ENCODE measurements at regions not wholly inside any gene's neighbourhood (a gene's known extent, or its start where the extent isn't known, plus 50 kb on each side); places are given as distances from the start of the nearest gene placed in this dataset.

GRCh38 chr5:118173340-118173739, 815.0 kb downstream of the DTWD2 start:
- FAIRE-seq (no peak), DNase-seq (ENCODE audit: low read depth in 1 of 2, low spot score in 1 of 2) (no peak), ATAC-seq (no peak)
- no peaks in the 10 kb centered on the region for H3K9me3 ChIP-seq
- no peak overlapping the region for H3K27ac ChIP-seq
- POLR2A ChIA-PET, result no interaction called here
- WGBS (ENCODE audit: missing lambda C conversion rate), result 61% methylated on average over 5 of the region's 5 CpGs
- TF ChIP-seq HOXB13 (CRISPR knock-in tag; IDR thresholded peaks at IDR 0.05; ENCODE audit: low read depth), result no peak
- TF ChIP-seq POLR2A (IDR thresholded peaks at IDR 0.05; ENCODE audit: low read length), result no peak
- TF ChIP-seq ZFP36 (IDR thresholded peaks at IDR 0.05; ENCODE audit: borderline replicate concordance, partially characterized antibody), result no peak
- TF ChIP-seq FOSB (CRISPR knock-in tag; IDR thresholded peaks at IDR 0.05), result no peak
- TF ChIP-seq BHLHE40 (IDR thresholded peaks at IDR 0.05; ENCODE audit: low read depth, low read length), result no peak
- TF ChIP-seq FOSL2 (IDR thresholded peaks at IDR 0.05), result no peak
- TF ChIP-seq FOSL2 (CRISPR knock-in tag; IDR thresholded peaks at IDR 0.05), result no peak
- no peak for TF ChIP-seq SMC3 (IDR thresholded peaks at IDR 0.05)
- no peak for TF ChIP-seq RAD21 (conservative IDR thresholded peaks at IDR 0.05 in 1 of 2, IDR thresholded peaks at IDR 0.05 in 1 of 2)
- H3K4me3 ChIP-seq, result no peak overlapping the region
- no peaks in the 10 kb centered on the region for H3K4me1 ChIP-seq
- CTCF ChIA-PET, result no interaction called here
- no peak overlapping the region for H3K4me2 ChIP-seq

- no peak for ATAC-seq
- Histone ChIP-seq H3K4me1 (no peaks in the 10 kb centered on the region), H3K4me2 (no peak overlapping the region), H3K9me3 (no peaks in the 10 kb centered on the region), H3K27ac (no peak overlapping the region), H3K4me3 (no peak overlapping the region)
- ChIA-PET CTCF (no interaction called here), POLR2A (no interaction called here)
- no peak for DNase-seq (ENCODE audit: low read depth in 1 of 2, low spot score in 1 of 2)
- FAIRE-seq, result no peak
- TF ChIP-seq NR3C1 (IDR thresholded peaks at IDR 0.05) (no peak), HMGXB4 (CRISPR knock-in tag; IDR thresholded peaks at IDR 0.05; ENCODE audit: borderline replicate concordance) (no peak), PHF8 (IDR thresholded peaks at IDR 0.05; ENCODE audit: borderline replicate concordance, low read depth) (no peak), NFE2L2 (conservative IDR thresholded peaks at IDR 0.05; ENCODE audit: low read length) (no peak), TFCP2L1 (CRISPR knock-in tag; IDR thresholded peaks at IDR 0.05) (no peak), HDAC2 (IDR thresholded peaks at IDR 0.05) (no peak), RARB (CRISPR knock-in tag; IDR thresholded peaks at IDR 0.05) (no peak), TP53 (CRISPR knock-in tag; IDR thresholded peaks at IDR 0.05) (no peak), RCOR1 (IDR thresholded peaks at IDR 0.05; ENCODE audit: low read depth, low read length) (no peak), BHLHE40 (IDR thresholded peaks at IDR 0.05; ENCODE audit: low read depth, low read length) (no peak)
- WGBS (ENCODE audit: missing lambda C conversion rate), result 7% methylated on average over 2 of the region's 2 CpGs
These were observed 822.7 kb downstream of the DTWD2 start for GRCh38 chr5:118165619-118166018.

- ChIA-PET POLR2A (no interaction called here), CTCF (no interaction called here)
- Histone ChIP-seq H3K4me3 (no peak overlapping the region), H3K9me3 (no peaks in the 10 kb centered on the region), H3K4me1 (no peaks in the 10 kb centered on the region), H3K4me2 (no peak overlapping the region), H3K27ac (no peak overlapping the region)
- WGBS (ENCODE audit: missing lambda C conversion rate), result 4% methylated on average over 5 of the region's 5 CpGs
- TF ChIP-seq HDAC2 (IDR thresholded peaks at IDR 0.05) (no peak), FOSB (CRISPR knock-in tag; IDR thresholded peaks at IDR 0.05) (no peak), POLR2AphosphoS2 (conservative IDR thresholded peaks at IDR 0.05; ENCODE audit: low read length) (no peak), HOXA7 (CRISPR knock-in tag; IDR thresholded peaks at IDR 0.05) (no peak), HEYL (CRISPR knock-in tag; IDR thresholded peaks at IDR 0.05) (no peak), TP53 (CRISPR knock-in tag; IDR thresholded peaks at IDR 0.05) (no peak), RCOR1 (IDR thresholded peaks at IDR 0.05; ENCODE audit: low read depth, low read length) (no peak), ELK1 (IDR thresholded peaks at IDR 0.05; ENCODE audit: low read depth, low read length) (no peak), NFE2L2 (conservative IDR thresholded peaks at IDR 0.05; ENCODE audit: low read length) (no peak), CBX8 (IDR thresholded peaks at IDR 0.05) (no peak), RAD21 (conservative IDR thresholded peaks at IDR 0.05 in 1 of 2, IDR thresholded peaks at IDR 0.05 in 1 of 2) (no peak), RFX5 (IDR thresholded peaks at IDR 0.05) (no peak), RNF2 (IDR thresholded peaks at IDR 0.05; ENCODE audit: borderline replicate concordance, low read depth) (no peak), ZNF302 (CRISPR knock-in tag; IDR thresholded peaks at IDR 0.05) (no peak), ZC3H11A (IDR thresholded peaks at IDR 0.05) (no peak), EHMT2 (IDR thresholded peaks at IDR 0.05; ENCODE audit: low read depth) (no peak), PHF8 (IDR thresholded peaks at IDR 0.05; ENCODE audit: borderline replicate concordance, low read depth) (no peak)
- TF ChIP-seq, protein P1, sequence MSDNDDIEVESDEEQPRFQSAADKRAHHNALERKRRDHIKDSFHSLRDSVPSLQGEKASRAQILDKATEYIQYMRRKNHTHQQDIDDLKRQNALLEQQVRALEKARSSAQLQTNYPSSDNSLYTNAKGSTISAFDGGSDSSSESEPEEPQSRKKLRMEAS (IDR thresholded peaks at IDR 0.05), result no peak
- TF ChIP-seq, protein P2, sequence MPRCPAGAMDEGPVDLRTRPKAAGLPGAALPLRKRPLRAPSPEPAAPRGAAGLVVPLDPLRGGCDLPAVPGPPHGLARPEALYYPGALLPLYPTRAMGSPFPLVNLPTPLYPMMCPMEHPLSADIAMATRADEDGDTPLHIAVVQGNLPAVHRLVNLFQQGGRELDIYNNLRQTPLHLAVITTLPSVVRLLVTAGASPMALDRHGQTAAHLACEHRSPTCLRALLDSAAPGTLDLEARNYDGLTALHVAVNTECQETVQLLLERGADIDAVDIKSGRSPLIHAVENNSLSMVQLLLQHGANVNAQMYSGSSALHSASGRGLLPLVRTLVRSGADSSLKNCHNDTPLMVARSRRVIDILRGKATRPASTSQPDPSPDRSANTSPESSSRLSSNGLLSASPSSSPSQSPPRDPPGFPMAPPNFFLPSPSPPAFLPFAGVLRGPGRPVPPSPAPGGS (IDR thresholded peaks at IDR 0.05), result no peak
- TF ChIP-seq, protein P3, sequence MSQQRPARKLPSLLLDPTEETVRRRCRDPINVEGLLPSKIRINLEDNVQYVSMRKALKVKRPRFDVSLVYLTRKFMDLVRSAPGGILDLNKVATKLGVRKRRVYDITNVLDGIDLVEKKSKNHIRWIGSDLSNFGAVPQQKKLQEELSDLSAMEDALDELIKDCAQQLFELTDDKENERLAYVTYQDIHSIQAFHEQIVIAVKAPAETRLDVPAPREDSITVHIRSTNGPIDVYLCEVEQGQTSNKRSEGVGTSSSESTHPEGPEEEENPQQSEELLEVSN (IDR thresholded peaks at IDR 0.05; ENCODE audit: borderline replicate concordance, low read depth), result no peak
- no peak for FAIRE-seq
- no peak for DNase-seq (ENCODE audit: low read depth in 1 of 2, low spot score in 1 of 2)
- no peak for ATAC-seq
These were observed 832.2 kb downstream of the DTWD2 start for GRCh38 chr5:118156181-118156580.
